ENCODE measurements at regions not wholly inside any gene's neighbourhood (a gene's known extent, or its start where the extent isn't known, plus 50 kb on each side); places are given as distances from the start of the nearest gene placed in this dataset.

GRCh38 chr2:145286716-145287275, 766.9 kb upstream of the ZEB2 start:
- no peak for DNase-seq

- DNase-seq, result no peak
These were observed 764.6 kb upstream of the ZEB2 start for GRCh38 chr2:145284551-145284950.

GRCh38 chr2:145283131-145283530, 763.2 kb upstream of the ZEB2 start:
- no peak for DNase-seq

GRCh38 chr2:145277922-145278321, 758.0 kb upstream of the ZEB2 start:
- peak; percentile 59 for DNase-seq

DNA sequence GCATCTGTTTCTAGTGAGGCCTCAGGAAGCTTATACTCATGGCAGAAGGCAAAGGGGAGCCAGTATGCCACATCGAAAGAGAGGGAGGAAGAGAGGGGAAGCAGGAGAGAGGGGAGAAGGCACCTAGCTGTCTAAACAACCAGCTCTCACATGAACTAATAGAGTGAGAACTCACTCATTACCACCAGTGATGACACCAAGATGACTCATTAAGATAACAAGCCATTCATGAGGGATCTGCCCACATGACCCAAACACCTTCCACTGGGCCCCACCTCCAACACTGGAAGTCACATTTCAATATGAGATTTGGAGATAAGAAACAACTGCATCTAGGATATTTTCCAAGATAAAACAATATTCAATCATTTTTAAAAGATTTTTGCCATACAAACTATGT, 753.9 kb upstream of the ZEB2 start:
- peak; percentile 32 for DNase-seq

DNA sequence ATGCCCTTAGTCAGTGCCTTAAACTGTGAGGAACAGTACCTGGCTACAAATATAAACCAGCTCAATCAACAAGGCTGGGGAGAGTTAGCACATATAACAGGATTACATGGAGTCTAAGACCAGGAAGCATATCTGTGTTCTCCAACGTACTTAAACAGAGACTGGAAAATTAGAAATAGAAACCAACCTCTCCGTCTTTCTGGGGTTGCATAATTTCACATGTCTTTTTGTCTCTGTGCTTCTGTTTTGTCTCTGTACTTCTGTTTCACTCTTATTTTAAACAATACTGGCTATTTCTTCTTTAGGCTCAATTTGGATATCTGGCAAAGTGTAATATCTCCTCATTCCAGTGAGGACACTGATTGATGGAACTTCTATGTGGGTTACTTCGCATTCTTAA, 749.0 kb upstream of the ZEB2 start:
- no peak for DNase-seq

- peak; percentile 9 for DNase-seq
These were observed 747.5 kb upstream of the ZEB2 start for GRCh38 chr2:145267451-145267850.

- no peak for DNase-seq
These were observed 745.3 kb upstream of the ZEB2 start for GRCh38 chr2:145265244-145265643.

DNA sequence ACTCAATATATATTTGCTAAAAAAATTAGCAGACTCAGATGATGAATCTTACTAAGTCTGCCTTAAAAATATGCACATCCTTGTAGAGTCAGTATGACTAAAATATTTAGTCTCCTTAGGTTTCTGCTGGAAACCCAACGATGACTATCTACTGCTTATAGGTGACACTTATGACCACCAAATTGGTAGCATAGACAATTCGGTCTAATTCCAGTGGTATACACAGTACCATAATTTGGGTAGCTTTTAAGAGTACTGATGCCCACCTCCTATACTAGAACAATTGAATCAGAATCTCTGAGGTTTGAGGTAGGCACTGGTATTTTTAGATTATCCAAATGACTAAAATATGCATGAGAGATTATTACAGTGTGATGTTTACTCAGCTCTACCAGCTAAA, 740.8 kb upstream of the ZEB2 start:
- no peak for DNase-seq

- DNase-seq, result no peak
These were observed 740.2 kb upstream of the ZEB2 start for GRCh38 chr2:145260081-145260480.

GRCh38 chr2:145258903-145259579, 739.1 kb upstream of the ZEB2 start:
- peak; percentile 14 for DNase-seq

DNA sequence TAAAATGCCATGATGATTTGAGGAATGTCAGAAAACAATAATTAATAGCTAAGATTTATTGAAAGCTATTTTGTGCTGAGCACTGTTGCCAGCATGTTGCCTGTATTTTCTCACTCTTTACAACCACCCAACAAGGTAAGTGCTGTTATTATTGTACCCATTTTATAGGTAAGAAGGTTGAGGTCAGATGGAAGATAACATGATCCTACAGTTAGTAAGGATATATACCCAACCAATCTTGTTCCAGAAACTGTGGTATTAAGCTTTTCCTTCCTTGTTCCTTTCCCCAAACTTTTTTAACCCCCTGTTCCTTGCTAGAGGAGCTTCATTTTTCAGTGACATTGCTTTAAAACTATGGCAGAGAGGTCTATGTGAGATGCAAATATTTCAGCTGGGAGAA, 738.0 kb upstream of the ZEB2 start:
- no peak for DNase-seq

GRCh38 chr2:145256551-145256950, 736.6 kb upstream of the ZEB2 start:
- peak; percentile 47 for DNase-seq

DNA sequence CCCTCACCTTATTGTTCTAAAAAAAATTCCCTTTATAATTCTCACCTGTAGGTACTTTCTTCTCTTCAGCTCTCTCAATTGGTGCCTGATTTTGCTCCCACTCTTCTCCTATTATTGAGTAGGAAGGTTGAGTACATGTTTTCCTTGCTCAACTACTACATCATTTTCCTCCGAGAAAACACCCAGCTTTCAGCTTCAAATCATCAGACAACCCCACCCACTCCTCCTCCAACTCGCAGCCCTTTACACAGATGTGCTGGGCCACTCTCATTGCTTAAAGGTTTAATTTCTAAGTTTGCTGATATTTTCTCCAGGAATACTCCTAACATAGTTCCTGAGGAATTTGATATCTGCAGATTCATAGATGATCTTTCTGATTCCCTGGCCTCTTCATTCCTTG, 734.4 kb upstream of the ZEB2 start:
- DNase-seq, result no peak

- no peak for DNase-seq
These were observed 733.6 kb upstream of the ZEB2 start for GRCh38 chr2:145253492-145253891.

GRCh38 chr2:145245268-145245870, 725.5 kb upstream of the ZEB2 start:
- DNase-seq, result no peak

DNA sequence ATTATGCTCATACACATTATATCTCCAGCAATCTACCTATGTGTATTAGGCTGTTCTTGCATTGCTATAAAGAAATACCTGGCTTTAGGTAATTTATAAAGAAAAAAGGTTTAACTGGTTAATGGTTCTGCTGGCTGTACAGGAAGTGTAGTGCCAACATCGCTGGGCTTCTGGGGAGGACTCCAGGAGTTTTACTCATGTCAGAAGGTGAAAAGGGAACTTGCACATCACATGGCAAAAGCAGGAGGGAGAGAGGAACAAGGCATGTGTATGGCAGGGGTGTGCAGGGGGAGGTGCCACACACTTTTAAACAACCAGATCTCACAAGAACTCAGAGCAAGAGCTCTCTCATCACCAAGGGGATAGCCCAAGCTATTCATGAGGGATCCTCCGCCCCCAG, 715.4 kb upstream of the ZEB2 start:
- DNase-seq, result no peak

DNA sequence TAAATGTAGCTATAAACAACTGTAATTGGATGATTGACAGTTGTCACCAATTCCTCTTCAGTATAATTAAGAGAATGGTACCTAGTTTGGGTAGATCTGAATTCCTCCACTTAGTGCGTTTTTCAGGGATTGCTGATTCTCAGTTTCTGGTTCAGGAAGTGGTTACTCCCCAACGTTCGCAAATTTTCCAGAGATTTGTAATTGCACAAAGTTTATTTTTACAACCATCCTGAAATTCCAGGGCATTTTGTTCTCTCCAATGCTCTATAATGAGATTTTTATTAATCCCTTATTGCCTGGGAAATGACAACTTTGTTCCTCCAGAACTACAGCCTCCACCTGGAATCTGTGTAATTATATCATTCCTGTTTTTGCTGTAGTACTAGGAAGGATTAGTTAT, 710.6 kb upstream of the ZEB2 start:
- DNase-seq, result peak; percentile 74

DNA sequence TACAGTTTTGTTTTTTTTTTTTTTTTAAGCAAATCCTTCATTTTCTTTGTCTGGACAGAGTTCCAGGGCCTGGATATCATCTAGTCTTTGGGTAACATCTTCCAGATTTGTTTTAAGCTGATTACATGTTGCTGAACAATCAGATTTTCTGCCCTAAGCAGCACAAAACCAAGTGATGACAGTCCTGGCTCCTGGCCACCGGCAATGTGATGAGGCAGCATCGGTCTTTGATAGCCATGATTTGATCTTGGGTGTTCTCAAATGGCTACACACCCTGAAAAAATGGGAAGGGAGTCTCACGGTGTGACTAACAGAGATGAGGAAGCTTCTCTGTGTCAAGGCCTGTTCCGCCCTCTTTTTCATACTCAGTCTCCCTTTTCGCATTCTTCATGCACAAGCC, 708.6 kb upstream of the ZEB2 start:
- DNase-seq, result peak; percentile 37

GRCh38 chr2:145226901-145227300, 707.0 kb upstream of the ZEB2 start:
- DNase-seq, result no peak

- no peak for DNase-seq
These were observed 701.6 kb upstream of the ZEB2 start for GRCh38 chr2:145221516-145221915.

GRCh38 chr2:145221032-145221431, 701.1 kb upstream of the ZEB2 start:
- no peak for DNase-seq

DNA sequence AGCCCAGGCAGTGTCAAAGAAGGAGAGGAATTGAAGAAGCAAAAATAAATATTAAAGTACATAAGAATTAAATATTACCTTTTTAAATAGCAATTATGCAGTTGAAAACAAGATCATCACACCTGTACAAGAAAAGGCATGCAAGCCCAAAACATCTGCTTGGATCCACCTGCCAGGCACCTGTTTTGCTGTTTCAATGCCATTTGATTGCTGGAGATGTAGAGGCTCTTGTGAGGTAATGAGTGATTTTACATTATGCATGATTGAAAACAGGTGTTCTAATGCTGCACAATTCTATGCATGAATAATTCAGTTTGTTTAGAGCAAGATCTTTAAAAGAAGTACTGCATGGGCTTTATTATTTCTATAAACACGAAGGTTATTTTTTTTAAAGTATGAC, 700.6 kb upstream of the ZEB2 start:
- DNase-seq, result no peak

DNA sequence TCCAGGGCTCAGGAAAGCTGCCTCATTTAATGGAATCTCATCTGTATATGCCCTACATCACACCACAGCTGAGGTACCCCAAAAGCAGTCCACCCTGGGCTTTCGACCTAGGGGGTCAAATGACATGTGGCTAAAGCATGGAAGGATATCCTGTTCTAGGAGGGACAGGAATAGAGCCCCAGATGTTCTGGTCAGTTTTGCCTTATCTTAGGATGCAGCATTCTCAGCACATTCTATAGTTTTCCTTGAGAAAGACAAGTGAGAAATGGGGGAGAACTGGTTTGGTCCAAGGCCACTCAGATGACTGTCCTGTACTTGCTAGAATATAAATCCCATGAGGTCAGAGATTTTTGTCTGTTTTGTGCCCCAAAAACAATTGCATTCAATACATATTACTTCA, 688.0 kb upstream of the ZEB2 start:
- DNase-seq, result no peak
